Astrocyte of the cerebellum (primary cell): ENCODE measurements at regions not wholly inside any gene's neighbourhood (a gene's known extent, or its start where the extent isn't known, plus 50 kb on each side); places are given as distances from the start of the nearest gene placed in this dataset.

Experiments
- DNase-seq: peaks from one replicate; pipeline ENCODE4 v3.0.0-alpha.2; 2011; ENCODE audit warnings: low read depth
- H3K4me3 ChIP-seq: 2 replicates; pipeline ENCODE4 v1.5.1; 2011; ENCODE audit warnings: mild to moderate bottlenecking, low read depth, low read length, moderate library complexity
- CTCF ChIP-seq: IDR thresholded peaks from 2 replicates; pipeline ENCODE4 v1.5.1; 2012; ENCODE audit warnings: low read length, low read depth, moderate library complexity, mild to moderate bottlenecking; ENCODE audit errors: missing control alignments
- in situ Hi-C: cut with HindIII; loops from 2 replicates; pipeline ENCODE4 v1.10.0; 2017; ENCODE audit warnings: low sequenced_read_pairs

- DNase-seq, result no peak
- TF ChIP-seq CTCF, result no peak
- no peak overlapping the region for H3K4me3 ChIP-seq
- in situ Hi-C loops, result no loop called here
Measured at GRCh38 chr1:36606641-36607262, 124.0 kb upstream of the CSF3R start.

GRCh38 chr1:36605942-36606640, 123.4 kb upstream of the CSF3R start:
- in situ Hi-C loops, result no loop called here
- DNase-seq, result no peak
- no peak for TF ChIP-seq CTCF
- H3K4me3 ChIP-seq, result no peak overlapping the region

- in situ Hi-C loops, result no loop called here
Measured at GRCh38 chr1:36603461-36603860, 120.7 kb upstream of the CSF3R start.

GRCh38 chr1:36602184-36602583, 119.5 kb upstream of the CSF3R start:
- H3K4me3 ChIP-seq, result no peak overlapping the region
- in situ Hi-C loops, result no loop called here
- no peak for TF ChIP-seq CTCF
- no peak for DNase-seq

More at GRCh38 chr1:36603461-36603860, 120.7 kb upstream of the CSF3R start:
- no peak overlapping the region for H3K4me3 ChIP-seq
- no peak for TF ChIP-seq CTCF
- DNase-seq, result no peak

- DNase-seq, result no peak
- no peak for TF ChIP-seq CTCF
- in situ Hi-C loops, result no loop called here
- H3K4me3 ChIP-seq, result no peak overlapping the region
Measured at GRCh38 chr1:36599828-36600227, 117.1 kb upstream of the CSF3R start.

GRCh38 chr1:36597514-36597913, 114.8 kb upstream of the CSF3R start:
- no peak for DNase-seq
- in situ Hi-C loops, result no loop called here
- TF ChIP-seq CTCF, result no peak
- no peak overlapping the region for H3K4me3 ChIP-seq
